Mesenchymal stem cell (in vitro differentiated cells and primary cell): ENCODE measurements at regions not wholly inside any gene's neighbourhood (a gene's known extent, or its start where the extent isn't known, plus 50 kb on each side); places are given as distances from the start of the nearest gene placed in this dataset.

ENCODE experiments used
- DNase-seq: peaks from one replicate; pipeline ENCODE4 v3.0.0-alpha.2; 2013
- H2AFZ ChIP-seq: one replicate; pipeline ENCODE4 v1.6.1; 2013; ENCODE audit warnings: low read depth, mild to moderate bottlenecking, control low read depth, inconsistent platforms, low read length, moderate library complexity
- H2AK5ac ChIP-seq: 2 replicates; pipeline ENCODE4 v1.6.1; 2013; ENCODE audit warnings: low read length, moderate library complexity, mild to moderate bottlenecking, inconsistent platforms; ENCODE audit not compliant: severe bottlenecking
- H2BK120ac ChIP-seq: one replicate; pipeline ENCODE4 v1.6.1; 2013; ENCODE audit warnings: low read depth, mild to moderate bottlenecking, inconsistent platforms, low read length, moderate library complexity
- H2BK12ac ChIP-seq, 2 experiments: one replicate each; pipeline ENCODE4 v1.6.1; 2013; ENCODE audit warnings: inconsistent platforms in 2 of 2, low read length in 2 of 2, mild to moderate bottlenecking in 2 of 2, moderate library complexity in 2 of 2, control low read depth in 1 of 2
- H2BK15ac ChIP-seq: one replicate; pipeline ENCODE4 v1.6.1; 2013; ENCODE audit warnings: mild to moderate bottlenecking, low read depth, inconsistent platforms; ENCODE audit not compliant: poor library complexity, severe bottlenecking
- H2BK5ac ChIP-seq: 2 replicates; pipeline ENCODE4 v1.6.1; 2013; ENCODE audit warnings: low read depth, mild to moderate bottlenecking, low read length, control low read depth, inconsistent platforms; ENCODE audit not compliant: poor library complexity, severe bottlenecking
- H3K14ac ChIP-seq, 2 experiments: one replicate each; pipeline ENCODE4 v1.6.1; 2013; ENCODE audit warnings: inconsistent platforms in 2 of 2, low read length in 2 of 2, control low read depth in 1 of 2, mild to moderate bottlenecking in 1 of 2, moderate library complexity in 1 of 2
- H3K18ac ChIP-seq, 2 experiments: one replicate each; pipeline ENCODE4 v1.6.1; 2013; ENCODE audit warnings: inconsistent platforms in 2 of 2, low read length in 2 of 2, control low read depth in 1 of 2, low read depth in 1 of 2, mild to moderate bottlenecking in 1 of 2
- H3K23ac ChIP-seq, 2 experiments: one replicate each; pipeline ENCODE4 v1.6.1; 2013; ENCODE audit warnings: inconsistent platforms in 2 of 2, low read length in 2 of 2, mild to moderate bottlenecking in 2 of 2, moderate library complexity in 2 of 2, control low read depth in 1 of 2
- H3K27ac ChIP-seq: 2 replicates; pipeline ENCODE4 v1.5.1; 2013; ENCODE audit warnings: mild to moderate bottlenecking, moderate library complexity, low read length, control low read depth, inconsistent platforms; ENCODE audit not compliant: poor library complexity, severe bottlenecking
- H3K27me3 ChIP-seq, 2 experiments: 2 replicates each; pipeline versions ENCODE4 v1.6.1 to v1.7.0; 2013; ENCODE audit warnings: low read length in 2 of 2, mild to moderate bottlenecking in 2 of 2, moderate library complexity in 2 of 2, control low read depth in 1 of 2, inconsistent platforms in 1 of 2; ENCODE audit not compliant: control insufficient read depth in 1 of 2, insufficient read depth in 1 of 2
- H3K36me3 ChIP-seq, 2 experiments: 2 replicates each; pipeline versions ENCODE4 v1.6.1 to v1.7.0; 2013; ENCODE audit warnings: low read length in 2 of 2, control low read depth in 1 of 2, inconsistent platforms in 1 of 2, low read depth in 1 of 2, mild to moderate bottlenecking in 1 of 2; ENCODE audit not compliant: insufficient read depth in 2 of 2, control insufficient read depth in 1 of 2
- H3K4ac ChIP-seq, 2 experiments: one replicate each; pipeline ENCODE4 v1.6.1; 2013; ENCODE audit warnings: inconsistent platforms in 2 of 2, low read length in 2 of 2, mild to moderate bottlenecking in 2 of 2, moderate library complexity in 2 of 2, control low read depth in 1 of 2, low read depth in 1 of 2
- H3K4me1 ChIP-seq: 2 replicates; pipeline ENCODE4 v1.6.1; 2013; ENCODE audit warnings: low read depth, low read length, control low read depth; ENCODE audit not compliant: control insufficient read depth, insufficient read depth
- H3K4me2 ChIP-seq: 2 replicates; pipeline ENCODE4 v1.6.1; 2013; ENCODE audit warnings: low read length, mild to moderate bottlenecking, inconsistent platforms; ENCODE audit not compliant: poor library complexity, severe bottlenecking
- H3K4me3 ChIP-seq, 2 experiments: 2 replicates each; pipeline versions ENCODE4 v1.5.1 to v1.7.0; 2013; ENCODE audit warnings: low read length in 2 of 2, mild to moderate bottlenecking in 2 of 2, control low read depth in 1 of 2, low read depth in 1 of 2; ENCODE audit not compliant: insufficient read depth in 1 of 2
- H3K79me1 ChIP-seq: replicated peaks from 2 replicates; pipeline ENCODE4 v1.6.1; 2013; ENCODE audit warnings: mild to moderate bottlenecking, control low read depth, low read length, inconsistent platforms; ENCODE audit not compliant: poor library complexity, severe bottlenecking
- H3K9ac ChIP-seq: 2 replicates; pipeline ENCODE4 v1.7.0; 2013; ENCODE audit warnings: mild to moderate bottlenecking, low read length, moderate library complexity
- H3K9me3 ChIP-seq: 2 replicates; pipeline ENCODE4 v1.7.0; 2013; ENCODE audit warnings: mild to moderate bottlenecking, low read length; ENCODE audit not compliant: control insufficient read depth
- H4K8ac ChIP-seq: one replicate; pipeline ENCODE4 v1.6.1; 2013; ENCODE audit warnings: inconsistent platforms, mild to moderate bottlenecking, low read length, moderate library complexity
- H4K91ac ChIP-seq: one replicate; pipeline ENCODE4 v1.6.1; 2013; ENCODE audit warnings: mild to moderate bottlenecking, low read length, inconsistent platforms
- WGBS: methylation state at CpG from one replicate; pipeline ENCODE4 v1.1.7; 2013; ENCODE audit warnings: mixed read lengths; 5-methylcytosine and 5-hydroxymethylcytosine counted together

DNA sequence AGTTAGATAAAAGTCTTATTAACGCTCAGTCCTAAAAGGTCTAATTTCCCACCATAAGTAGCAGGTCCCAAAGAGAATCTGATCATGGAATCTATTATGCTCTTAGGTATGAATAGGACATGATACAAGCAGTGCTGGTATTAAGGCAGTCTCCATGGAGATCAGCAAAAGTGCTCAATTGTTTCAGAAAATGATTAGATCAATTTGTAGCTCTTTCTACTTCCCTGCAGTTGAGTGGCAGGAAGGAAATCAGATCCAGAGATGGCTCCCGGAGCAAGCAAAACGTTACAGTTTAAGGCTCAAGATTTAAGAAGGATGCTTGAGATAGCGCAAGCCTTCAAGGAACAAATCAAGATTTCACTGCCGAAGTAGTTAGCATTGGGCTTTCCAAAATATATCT lies 205.7 kb downstream of the DRD1 start:
- H2AK5ac ChIP-seq, result no peak overlapping the region
- no peak overlapping the region for H2BK12ac ChIP-seq
- no peak overlapping the region for H3K18ac ChIP-seq
- H3K4me3 ChIP-seq, result no peak overlapping the region
- no peak for DNase-seq
- H3K9me3 ChIP-seq, result no peaks in the 10 kb centered on the region
- H3K36me3 ChIP-seq, result no peaks in the 10 kb centered on the region
- no peak overlapping the region for H2BK15ac ChIP-seq
- no peaks in the 10 kb centered on the region for H3K79me1 ChIP-seq
- H3K4me1 ChIP-seq, result no peaks in the 10 kb centered on the region
- no peak overlapping the region for H2BK5ac ChIP-seq
- H2AFZ ChIP-seq, result no peak overlapping the region
- no peak overlapping the region for H3K4ac ChIP-seq
- no peak overlapping the region for H3K9ac ChIP-seq
- no peak overlapping the region for H4K8ac ChIP-seq
- no peak overlapping the region for H3K23ac ChIP-seq
- H3K4me2 ChIP-seq, result no peak overlapping the region
- peaks cover 0 to 37% of the 10 kb centered on the region in 2 experiments for H3K27me3 ChIP-seq
- H3K14ac ChIP-seq, result no peak overlapping the region
- H2BK120ac ChIP-seq, result no peak overlapping the region
- H4K91ac ChIP-seq, result no peak overlapping the region
- no peak overlapping the region for H3K27ac ChIP-seq
- WGBS, result 84% methylated on average over 3 of the region's 5 CpGs

DNA sequence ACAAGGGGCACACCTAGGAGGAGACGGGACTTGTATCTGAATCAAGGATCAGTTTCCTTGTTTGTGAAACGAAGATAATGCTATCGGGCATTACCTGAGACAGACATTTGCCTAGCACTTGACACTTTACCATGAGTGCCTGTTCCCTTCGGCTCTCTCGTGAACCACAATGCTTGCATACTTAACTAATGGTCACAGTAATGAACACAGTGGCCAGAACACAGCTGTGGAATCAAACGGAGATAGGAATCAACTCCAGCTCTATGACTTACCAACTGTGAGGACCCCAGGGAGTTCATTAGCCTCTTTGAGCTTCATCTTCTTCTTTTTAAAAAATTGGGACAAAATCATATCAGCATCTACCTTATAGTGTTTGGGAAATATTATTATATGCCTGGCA lies 207.8 kb downstream of the DRD1 start:
- H4K91ac ChIP-seq, result no peak overlapping the region
- no peaks in the 10 kb centered on the region for H3K79me1 ChIP-seq
- no peak overlapping the region for H2BK120ac ChIP-seq
- H3K27me3 ChIP-seq, result peaks cover 0 to 49% of the 10 kb centered on the region in 2 experiments
- no peaks in the 10 kb centered on the region for H3K36me3 ChIP-seq
- H3K9ac ChIP-seq, result no peak overlapping the region
- 72% methylated on average over 6 of the region's 6 CpGs for WGBS
- H3K4me2 ChIP-seq, result no peak overlapping the region
- no peaks in the 10 kb centered on the region for H3K4me1 ChIP-seq
- H4K8ac ChIP-seq, result no peak overlapping the region
- H2BK5ac ChIP-seq, result no peak overlapping the region
- no peak overlapping the region for H3K27ac ChIP-seq
- H2AFZ ChIP-seq, result no peak overlapping the region
- H2AK5ac ChIP-seq, result no peak overlapping the region
- H2BK12ac ChIP-seq, result no peak overlapping the region
- no peak overlapping the region for H3K4ac ChIP-seq
- H3K18ac ChIP-seq, result no peak overlapping the region
- no peak overlapping the region for H3K23ac ChIP-seq
- no peak overlapping the region for H3K14ac ChIP-seq
- H3K9me3 ChIP-seq, result no peaks in the 10 kb centered on the region
- H3K4me3 ChIP-seq, result no peak overlapping the region
- H2BK15ac ChIP-seq, result no peak overlapping the region
- DNase-seq, result no peak

DNA sequence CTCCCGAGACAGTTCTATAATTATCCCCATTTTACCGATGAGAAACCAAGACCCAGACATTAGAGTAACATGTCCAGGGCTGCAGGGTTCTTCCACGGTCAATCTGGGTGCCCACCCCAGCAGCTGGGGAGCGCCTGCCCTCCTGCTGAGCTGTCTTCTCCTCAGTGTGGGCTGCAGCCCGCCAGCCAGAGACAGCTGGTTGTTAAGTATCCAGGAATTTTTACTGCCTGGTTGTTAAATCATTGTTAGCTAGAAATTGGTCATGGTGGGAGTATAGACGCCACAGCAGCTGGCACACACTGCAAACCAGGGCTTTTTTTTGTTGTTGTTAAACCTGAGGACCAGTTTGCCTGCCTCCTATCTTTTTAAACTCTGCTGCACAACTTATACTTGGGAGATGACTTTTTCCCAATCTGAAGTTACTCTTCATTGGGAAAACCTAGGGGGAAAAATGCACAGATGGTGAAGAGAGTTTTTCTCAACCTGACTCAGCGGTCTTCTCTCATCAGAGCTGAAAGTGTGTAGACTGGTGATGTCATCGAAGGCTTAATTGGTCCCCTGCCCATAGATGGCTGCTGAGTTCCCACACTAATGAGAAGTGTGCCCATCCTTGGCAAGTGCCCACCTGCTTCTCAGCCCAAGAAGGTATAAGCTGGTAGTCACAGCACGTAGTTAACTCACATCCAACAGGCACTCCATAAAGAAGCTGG lies 208.6 kb downstream of the DRD1 start:
- WGBS, result 70% methylated on average over 9 of the region's 9 CpGs
- H2BK15ac ChIP-seq, result no peak overlapping the region
- no peak overlapping the region for H2AFZ ChIP-seq
- no peak overlapping the region for H2BK120ac ChIP-seq
- H3K4ac ChIP-seq, result no peak overlapping the region
- no peak overlapping the region for H3K23ac ChIP-seq
- H3K27ac ChIP-seq, result no peak overlapping the region
- no peak overlapping the region for H3K14ac ChIP-seq
- H2BK12ac ChIP-seq, result no peak overlapping the region
- peaks cover 0 to 52% of the 10 kb centered on the region in 2 experiments for H3K27me3 ChIP-seq
- H3K9me3 ChIP-seq, result no peaks in the 10 kb centered on the region
- H2AK5ac ChIP-seq, result no peak overlapping the region
- no peak for DNase-seq
- H2BK5ac ChIP-seq, result no peak overlapping the region
- H3K36me3 ChIP-seq, result no peaks in the 10 kb centered on the region
- no peak overlapping the region for H3K9ac ChIP-seq
- no peak overlapping the region for H4K91ac ChIP-seq
- no peaks in the 10 kb centered on the region for H3K4me1 ChIP-seq
- no peak overlapping the region for H3K4me3 ChIP-seq
- no peak overlapping the region for H3K4me2 ChIP-seq
- no peak overlapping the region for H3K18ac ChIP-seq
- no peak overlapping the region for H4K8ac ChIP-seq
- H3K79me1 ChIP-seq, result no peaks in the 10 kb centered on the region

DNA sequence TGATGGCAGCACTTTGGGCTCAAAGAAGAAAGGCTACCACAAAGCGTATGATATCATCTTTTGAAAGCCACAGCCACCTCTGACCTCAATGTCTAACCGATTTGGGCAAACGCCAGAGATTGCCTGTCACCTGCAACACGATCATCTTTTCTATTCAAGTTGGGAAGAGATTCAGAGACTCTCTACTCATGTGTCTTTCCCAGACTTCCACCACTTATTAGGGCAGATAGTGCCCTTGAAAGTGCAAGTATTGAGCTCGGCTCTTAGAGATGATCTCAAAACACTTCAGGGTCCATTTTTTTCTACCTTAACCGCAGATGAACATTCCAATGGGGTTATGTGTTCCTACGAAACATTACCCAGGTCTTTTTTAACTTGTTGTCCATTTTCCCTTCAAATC lies 213.7 kb downstream of the DRD1 start:
- 50% methylated on average over 7 of the region's 7 CpGs for WGBS
- no peaks in the 10 kb centered on the region for H3K79me1 ChIP-seq
- peaks cover 0 to 32% of the 10 kb centered on the region in 2 experiments for H3K27me3 ChIP-seq
- no peak overlapping the region for H2AFZ ChIP-seq
- H3K4me1 ChIP-seq, result no peaks in the 10 kb centered on the region
- H3K9ac ChIP-seq, result no peak overlapping the region
- no peak overlapping the region for H4K8ac ChIP-seq
- no peak overlapping the region for H3K27ac ChIP-seq
- H4K91ac ChIP-seq, result no peak overlapping the region
- H3K4me2 ChIP-seq, result no peak overlapping the region
- no peak for DNase-seq
- no peak overlapping the region for H2BK12ac ChIP-seq
- no peak overlapping the region for H2AK5ac ChIP-seq
- H2BK15ac ChIP-seq, result no peak overlapping the region
- no peak overlapping the region for H2BK5ac ChIP-seq
- H2BK120ac ChIP-seq, result no peak overlapping the region
- H3K9me3 ChIP-seq, result no peaks in the 10 kb centered on the region
- no peak overlapping the region for H3K14ac ChIP-seq
- H3K36me3 ChIP-seq, result no peaks in the 10 kb centered on the region
- H3K18ac ChIP-seq, result no peak overlapping the region
- H3K23ac ChIP-seq, result no peak overlapping the region
- no peak overlapping the region for H3K4ac ChIP-seq
- no peak overlapping the region for H3K4me3 ChIP-seq
